Neural progenitor cell (in vitro differentiated cells): ENCODE measurements at regions not wholly inside any gene's neighbourhood (a gene's known extent, or its start where the extent isn't known, plus 50 kb on each side); places are given as distances from the start of the nearest gene placed in this dataset.
A peak's percentile ranks its signal among the peaks of the same experiment; 100 is the strongest.

Experiments used
- DNase-seq: peaks from one replicate; pipeline ENCODE4 v3.0.0-alpha.2; 2016; ENCODE audit warnings: low spot score
- H2AFZ ChIP-seq: fragments of 200-600 bp; sonication (generic); replicated peaks from 2 replicates; pipeline ENCODE4 v1.6.1; 2016; ENCODE audit warnings: antibody characterized with exemption
- H3F3A ChIP-seq: fragments of 200-600 bp; sonication (generic); 2 replicates; pipeline ENCODE4 v1.6.1; 2016; ENCODE audit warnings: antibody characterized with exemption, low read depth
- H3K27ac ChIP-seq: fragments of 200-600 bp; sonication (generic); 2 replicates; pipeline ENCODE4 v1.5.1; 2016; ENCODE audit warnings: mild to moderate bottlenecking
- H3K27me3 ChIP-seq: fragments of 200-600 bp; sonication (generic); 2 replicates; pipeline ENCODE4 v1.6.1; 2016; ENCODE audit warnings: mild to moderate bottlenecking, moderate library complexity
- H3K36me3 ChIP-seq: fragments of 200-600 bp; sonication (generic); 2 replicates; pipeline ENCODE4 v1.5.1; 2016
- H3K4me1 ChIP-seq: fragments of 200-600 bp; sonication (generic); 2 replicates; pipeline ENCODE4 v1.6.1; 2016; ENCODE audit warnings: mixed run types
- H3K4me2 ChIP-seq: fragments of 200-600 bp; sonication (generic); 2 replicates; pipeline ENCODE4 v1.6.1; 2016
- H3K4me3 ChIP-seq: fragments of 200-600 bp; sonication (generic); 2 replicates; pipeline ENCODE4 v1.5.1; 2016
- H3K79me2 ChIP-seq: fragments of 200-600 bp; sonication (generic); 2 replicates; pipeline ENCODE4 v1.6.1; 2016; ENCODE audit warnings: low read depth
- H3K9ac ChIP-seq: fragments of 200-600 bp; sonication (generic); 2 replicates; pipeline ENCODE4 v1.6.1; 2016
- H3K9me3 ChIP-seq: fragments of 200-600 bp; sonication (generic); 2 replicates; pipeline ENCODE4 v1.5.1; 2016; ENCODE audit warnings: low read depth
- H4K20me1 ChIP-seq: fragments of 200-600 bp; sonication (generic); 2 replicates; pipeline ENCODE4 v1.6.1; 2016; ENCODE audit warnings: low read depth
- H3K27ac Mint-ChIP-seq: 3 replicates; pipeline ENCODE4 v1.8.0; 2021; ENCODE audit warnings: mixed read lengths
- H3K27me3 Mint-ChIP-seq: 2 replicates; pipeline ENCODE4 v1.8.0; 2022; ENCODE audit warnings: low read depth, mild to moderate bottlenecking, inconsistent platforms, moderate library complexity, mixed read lengths; ENCODE audit not compliant: insufficient read depth
- H3K36me3 Mint-ChIP-seq: 3 replicates; pipeline ENCODE4 v1.8.0; 2021; ENCODE audit warnings: mixed read lengths
- H3K4me1 Mint-ChIP-seq: 3 replicates; pipeline ENCODE4 v1.8.0; 2021; ENCODE audit warnings: mixed read lengths
- H3K4me3 Mint-ChIP-seq: 3 replicates; pipeline ENCODE4 v1.8.0; 2021; ENCODE audit warnings: mild to moderate bottlenecking, moderate library complexity, mixed read lengths
- H3K9me3 Mint-ChIP-seq: 3 replicates; pipeline ENCODE4 v1.8.0; 2020; ENCODE audit warnings: mixed read lengths
- EZH2 ChIP-seq: fragments of 200-600 bp; sonication (generic); IDR thresholded peaks from 2 replicates; pipeline ENCODE4 v1.6.1; 2017; ENCODE audit warnings: antibody characterized with exemption, mild to moderate bottlenecking, moderate library complexity
- EZH2phosphoT487 ChIP-seq: fragments of 200-600 bp; sonication (generic); IDR thresholded peaks from 2 replicates; pipeline ENCODE4 v1.6.1; 2017; ENCODE audit warnings: antibody characterized with exemption
- TF ChIP-seq, protein P1 (sequence below): fragments of 200-600 bp; sonication (generic); IDR thresholded peaks from 2 replicates; pipeline ENCODE4 v1.5.1; 2017; ENCODE audit warnings: antibody characterized with exemption, mild to moderate bottlenecking

DNA sequence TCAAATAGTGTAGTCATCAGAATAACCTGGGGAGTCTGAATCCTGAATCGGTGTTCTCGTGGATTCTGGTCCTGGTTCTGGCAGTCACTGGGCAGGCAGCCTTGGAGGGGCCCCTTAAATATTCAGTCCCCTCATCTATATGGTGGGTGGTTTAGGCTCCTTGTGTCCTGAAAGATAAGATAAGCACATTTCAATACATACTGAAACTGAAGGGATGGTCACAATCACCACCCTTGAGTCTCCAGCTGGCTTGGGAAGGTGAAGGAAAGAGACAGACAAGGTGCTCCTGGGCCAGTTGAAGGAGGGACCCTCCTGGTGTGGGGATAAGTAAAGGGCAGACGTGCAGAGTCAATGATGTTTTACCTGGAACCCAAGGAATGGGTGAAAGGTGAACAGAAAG is 146.7 kb downstream of the CXCL12 start:
- Histone ChIP-seq H3K4me1 (peaks cover 18% of the 10 kb centered on the region), H3K9me3 (no peaks in the 10 kb centered on the region), H3F3A (peaks cover 19% of the 10 kb centered on the region), H3K36me3 (no peaks in the 10 kb centered on the region), H3K79me2 (no peaks in the 10 kb centered on the region), H3K4me3 (no peak overlapping the region), H3K27ac (no peak overlapping the region), H3K4me2 (no peak overlapping the region), H3K9ac (no peak overlapping the region), H3K27me3 (no peaks in the 10 kb centered on the region), H4K20me1 (no peaks in the 10 kb centered on the region), H2AFZ (no peak overlapping the region)
- Mint-ChIP-seq H3K27ac (peak overlapping the region; percentile 16), H3K36me3 (no peaks in the 10 kb centered on the region), H3K4me1 (peaks cover 19% of the 10 kb centered on the region), H3K4me3 (no peak overlapping the region), H3K9me3 (peaks cover 8% of the 10 kb centered on the region), H3K27me3 (peaks cover 6% of the 10 kb centered on the region)
- TF ChIP-seq, protein P1, sequence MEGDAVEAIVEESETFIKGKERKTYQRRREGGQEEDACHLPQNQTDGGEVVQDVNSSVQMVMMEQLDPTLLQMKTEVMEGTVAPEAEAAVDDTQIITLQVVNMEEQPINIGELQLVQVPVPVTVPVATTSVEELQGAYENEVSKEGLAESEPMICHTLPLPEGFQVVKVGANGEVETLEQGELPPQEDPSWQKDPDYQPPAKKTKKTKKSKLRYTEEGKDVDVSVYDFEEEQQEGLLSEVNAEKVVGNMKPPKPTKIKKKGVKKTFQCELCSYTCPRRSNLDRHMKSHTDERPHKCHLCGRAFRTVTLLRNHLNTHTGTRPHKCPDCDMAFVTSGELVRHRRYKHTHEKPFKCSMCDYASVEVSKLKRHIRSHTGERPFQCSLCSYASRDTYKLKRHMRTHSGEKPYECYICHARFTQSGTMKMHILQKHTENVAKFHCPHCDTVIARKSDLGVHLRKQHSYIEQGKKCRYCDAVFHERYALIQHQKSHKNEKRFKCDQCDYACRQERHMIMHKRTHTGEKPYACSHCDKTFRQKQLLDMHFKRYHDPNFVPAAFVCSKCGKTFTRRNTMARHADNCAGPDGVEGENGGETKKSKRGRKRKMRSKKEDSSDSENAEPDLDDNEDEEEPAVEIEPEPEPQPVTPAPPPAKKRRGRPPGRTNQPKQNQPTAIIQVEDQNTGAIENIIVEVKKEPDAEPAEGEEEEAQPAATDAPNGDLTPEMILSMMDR = no peak
- TF ChIP-seq EZH2 = no peak
- no peak for TF ChIP-seq EZH2phosphoT487
- no peak for DNase-seq

- Mint-ChIP-seq H3K36me3 (peaks cover 2% of the 10 kb centered on the region), H3K27ac (no peak overlapping the region)
- TF ChIP-seq, protein P1 = no peak
- TF ChIP-seq EZH2 = no peak
- no peak for TF ChIP-seq EZH2phosphoT487
Observed at GRCh38 chr10:44237364-44238049, 147.4 kb downstream of the CXCL12 start.

DNA sequence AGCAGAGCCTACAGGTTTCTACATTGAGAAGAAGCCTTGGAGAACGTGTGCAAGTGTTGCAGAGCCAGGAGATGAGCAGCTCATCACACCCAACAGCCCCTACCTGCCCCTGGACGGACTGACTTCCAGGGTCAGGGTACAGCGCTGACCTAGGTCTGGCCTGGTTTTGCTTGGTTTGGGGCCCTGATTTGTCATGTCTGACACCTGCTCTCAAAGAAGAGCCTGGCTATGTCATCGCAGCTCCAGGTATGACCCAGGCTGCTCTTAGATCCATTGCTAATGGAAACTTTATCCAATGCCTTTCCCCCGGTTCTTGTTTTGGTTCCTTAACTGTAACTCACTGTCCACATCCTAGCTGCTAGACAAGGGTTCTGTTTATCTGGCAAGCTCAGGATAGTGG is 149.5 kb downstream of the CXCL12 start:
- H3K27ac Mint-ChIP-seq = no peak overlapping the region
- H2AFZ ChIP-seq = no peak overlapping the region
- TF ChIP-seq EZH2phosphoT487 = no peak
- TF ChIP-seq, protein P1 = no peak
- TF ChIP-seq EZH2 = no peak
- H3K4me1 ChIP-seq = peaks cover 30% of the 10 kb centered on the region
- peaks cover 2% of the 10 kb centered on the region for H3K36me3 Mint-ChIP-seq
- peaks cover 5% of the 10 kb centered on the region for H3K9me3 ChIP-seq
- H3K4me2 ChIP-seq = no peak overlapping the region
- peaks cover 24% of the 10 kb centered on the region for H3K4me1 Mint-ChIP-seq
- no peak overlapping the region for H3K4me3 ChIP-seq
- peaks cover 19% of the 10 kb centered on the region for H3K9me3 Mint-ChIP-seq
- no peak overlapping the region for H3K4me3 Mint-ChIP-seq
- H3K27me3 ChIP-seq = no peaks in the 10 kb centered on the region
- no peak for DNase-seq
- H4K20me1 ChIP-seq = no peaks in the 10 kb centered on the region
- no peak overlapping the region for H3K9ac ChIP-seq
- no peaks in the 10 kb centered on the region for H3K36me3 ChIP-seq
- H3K27ac ChIP-seq = no peak overlapping the region
- H3F3A ChIP-seq = peaks cover 28% of the 10 kb centered on the region
- H3K27me3 Mint-ChIP-seq = peaks cover 6% of the 10 kb centered on the region
- no peaks in the 10 kb centered on the region for H3K79me2 ChIP-seq

More at GRCh38 chr10:44237364-44238049, 147.4 kb downstream of the CXCL12 start:
- Histone ChIP-seq H3K4me1 (peaks cover 25% of the 10 kb centered on the region), H3K27ac (no peak overlapping the region), H3K9me3 (no peaks in the 10 kb centered on the region), H2AFZ (no peak overlapping the region), H3K4me3 (no peak overlapping the region), H3K4me2 (no peak overlapping the region), H4K20me1 (no peaks in the 10 kb centered on the region), H3K9ac (no peak overlapping the region), H3K79me2 (no peaks in the 10 kb centered on the region), H3F3A (peaks cover 26% of the 10 kb centered on the region), H3K27me3 (no peaks in the 10 kb centered on the region), H3K36me3 (no peaks in the 10 kb centered on the region)
- Mint-ChIP-seq H3K9me3 (peaks cover 9% of the 10 kb centered on the region), H3K4me3 (no peak overlapping the region), H3K4me1 (peaks cover 24% of the 10 kb centered on the region), H3K27me3 (peaks cover 6% of the 10 kb centered on the region)
- DNase-seq = no peak
